GM19351 (cell line): ENCODE measurements at regions not wholly inside any gene's neighbourhood (a gene's known extent, or its start where the extent isn't known, plus 50 kb on each side); places are given as distances from the start of the nearest gene placed in this dataset.

Source experiments
- ATAC-seq: cut with Tn5 transposase; IDR thresholded peaks from one replicate; pipeline ENCODE4 v1.9.1; 2021; ENCODE audit warnings: mild to moderate bottlenecking, moderate library complexity; ENCODE audit not compliant: unreplicated experiment

DNA sequence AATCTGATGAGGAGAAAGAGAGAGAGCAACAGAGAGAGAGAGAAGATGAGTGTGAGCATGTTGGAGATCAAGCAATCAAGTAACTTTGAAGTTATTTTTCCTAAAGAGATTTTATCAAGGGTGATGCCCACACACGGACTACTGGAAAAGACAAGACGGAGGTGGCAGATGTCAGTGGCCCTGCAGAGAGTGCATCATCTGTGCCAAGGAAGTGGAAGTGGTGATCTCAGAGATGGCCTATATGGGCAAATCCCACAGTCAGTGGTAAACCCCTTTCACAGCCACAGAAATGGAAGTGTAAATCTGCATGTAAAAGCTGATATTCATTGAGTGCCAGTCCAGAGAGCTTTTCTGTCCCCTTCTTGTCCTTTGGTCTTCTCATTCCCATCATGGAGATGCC is 577.2 kb upstream of the AADAT start:
- ATAC-seq: no peak

DNA sequence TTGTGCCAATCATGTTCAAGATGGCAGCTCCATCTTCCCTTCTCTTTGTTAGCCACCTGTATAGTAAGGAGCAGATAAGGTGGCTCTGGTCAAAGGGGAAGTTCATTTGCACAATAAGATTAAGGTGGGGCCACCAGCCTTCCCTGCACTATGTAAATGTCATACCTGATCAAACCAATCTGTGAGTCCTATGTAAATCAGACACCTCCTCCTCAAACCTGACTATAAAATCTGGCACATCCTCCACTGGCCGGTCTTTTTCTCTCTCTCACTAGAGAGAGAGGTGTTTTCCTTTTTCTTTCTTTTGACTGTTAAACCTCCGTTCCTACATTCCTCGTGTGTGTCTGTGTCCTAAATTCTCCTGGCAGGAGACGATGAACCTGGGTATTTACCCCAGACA is 572.5 kb upstream of the AADAT start:
- ATAC-seq: no peak

DNA sequence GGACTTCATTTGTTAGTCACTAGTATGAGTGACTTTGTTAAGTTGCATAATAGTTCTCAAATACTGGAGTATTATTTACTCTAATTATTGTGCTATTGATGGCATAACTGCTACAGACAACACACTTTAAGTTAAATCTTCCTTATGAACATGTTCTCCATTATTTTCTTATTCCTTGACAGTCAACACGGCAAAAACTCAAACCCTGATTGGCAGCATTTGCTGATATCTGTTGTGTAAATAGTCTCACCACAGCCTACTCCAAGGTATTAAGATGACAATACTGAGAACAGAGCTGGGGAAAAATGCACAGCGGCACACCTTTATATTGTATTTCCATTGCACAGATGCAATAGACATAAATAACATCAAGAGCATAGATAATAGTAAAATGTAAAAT is 568.0 kb upstream of the AADAT start:
- no peak for ATAC-seq

DNA sequence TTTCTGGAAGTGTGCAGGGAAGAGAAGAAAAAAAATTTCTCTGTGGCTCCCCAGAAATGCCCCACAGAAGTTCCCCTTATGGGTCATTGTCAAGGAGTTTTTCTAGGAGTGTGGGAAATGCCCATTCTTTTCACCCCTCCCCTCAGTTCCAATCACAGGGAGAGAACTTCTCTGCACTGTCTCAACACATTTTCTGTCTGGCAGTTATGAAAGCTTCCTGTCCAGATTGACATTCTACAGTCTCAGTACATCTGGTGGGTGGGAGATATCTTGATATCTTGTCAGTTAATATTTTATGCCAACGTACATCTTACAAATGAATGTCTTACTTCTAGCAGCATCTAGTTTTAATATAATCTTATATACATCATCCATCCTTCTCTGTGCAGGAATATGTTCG is 566.8 kb upstream of the AADAT start:
- no peak for ATAC-seq

DNA sequence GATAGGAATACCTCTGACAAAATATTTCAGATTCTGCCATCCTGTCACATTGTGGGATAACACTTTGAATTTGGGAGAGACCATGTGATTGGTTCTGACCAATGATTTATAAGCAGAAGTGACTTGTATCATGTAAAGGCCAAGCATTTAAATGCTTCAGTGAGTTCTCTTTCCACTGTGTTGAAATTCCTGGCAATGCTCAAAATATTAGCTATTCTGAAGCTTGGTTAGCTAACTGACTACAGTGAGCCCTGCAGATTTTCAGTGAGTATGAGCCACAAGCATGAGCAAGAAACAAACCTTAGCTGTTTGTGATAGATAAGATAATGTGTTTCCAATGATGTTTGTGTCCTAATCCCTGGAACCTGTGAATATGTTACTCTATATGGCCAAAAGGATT is 562.8 kb upstream of the AADAT start:
- no peak for ATAC-seq

DNA sequence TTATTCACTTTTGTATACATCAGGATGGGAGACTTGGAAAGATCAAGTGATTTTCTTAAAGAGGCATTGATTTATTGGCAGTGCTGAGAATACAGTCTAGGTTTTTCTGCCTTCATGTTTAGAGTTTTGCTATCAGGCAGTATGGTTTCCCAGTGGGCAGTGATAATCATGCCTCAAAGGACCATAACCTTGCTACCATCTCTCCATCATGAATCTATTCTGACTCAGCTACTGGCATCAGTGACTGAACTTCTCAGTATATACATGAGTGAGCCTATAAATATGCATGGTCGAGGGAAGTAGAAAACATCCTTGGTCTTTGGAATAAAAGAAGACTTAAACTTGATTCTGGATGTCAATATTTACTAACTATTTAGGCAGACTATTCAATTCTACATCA is 562.0 kb upstream of the AADAT start:
- ATAC-seq: no peak

DNA sequence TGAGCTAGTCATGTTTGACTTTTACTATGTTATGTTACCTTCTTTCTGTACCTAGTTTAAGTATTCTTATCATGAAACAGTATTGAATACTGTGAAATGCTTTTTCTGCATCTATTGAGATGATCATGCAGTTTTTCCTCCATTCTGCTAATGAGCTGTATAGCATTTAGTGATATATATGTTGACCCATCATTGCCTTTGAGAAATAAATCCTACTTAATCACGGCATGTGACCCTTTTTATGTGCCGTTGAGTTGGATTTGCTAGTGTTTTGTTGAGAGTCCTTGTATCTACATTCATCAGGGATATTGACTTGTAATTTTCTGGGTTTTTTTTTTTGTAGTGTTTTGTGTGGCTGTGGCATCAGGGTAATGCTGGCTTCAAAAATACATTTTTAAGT is 537.7 kb upstream of the AADAT start:
- ATAC-seq: no peak

DNA sequence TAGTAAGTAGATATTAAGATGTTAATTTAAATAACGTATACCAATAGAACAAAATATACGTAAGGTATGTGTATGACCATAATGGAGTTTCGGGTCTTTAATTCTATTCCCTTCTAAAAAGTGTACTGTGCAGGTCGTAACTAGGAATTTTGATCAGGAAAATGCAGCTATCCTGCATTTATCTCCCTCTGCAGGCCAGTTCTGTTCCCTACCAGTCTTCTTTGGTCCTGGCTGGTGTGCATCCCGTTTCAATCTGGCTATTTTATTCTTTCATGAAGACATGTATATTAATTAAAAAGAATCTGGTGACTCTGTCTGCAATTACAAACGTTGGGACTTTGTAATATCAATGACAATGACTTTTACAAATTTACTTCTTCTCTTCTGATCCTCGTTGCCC is 534.1 kb upstream of the AADAT start:
- ATAC-seq: no peak

DNA sequence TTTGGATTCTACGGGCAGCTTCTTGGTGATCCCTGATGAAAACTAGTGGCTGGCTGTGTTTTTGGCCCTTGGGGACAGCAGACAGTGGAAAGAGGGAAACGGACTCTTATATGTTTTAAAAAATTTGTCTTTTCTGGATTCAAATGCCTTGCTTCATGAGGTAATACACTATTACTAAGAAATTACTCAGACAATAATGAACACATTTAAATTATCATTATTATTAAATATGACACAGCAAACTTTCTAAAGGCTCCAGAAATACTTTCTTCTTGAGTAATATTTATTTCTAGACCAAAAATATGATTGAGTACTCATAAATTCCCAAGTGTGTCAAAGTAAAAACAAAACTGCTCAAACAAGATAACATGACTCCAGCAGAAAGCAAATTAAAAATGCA is 520.7 kb upstream of the AADAT start:
- no peak for ATAC-seq

DNA sequence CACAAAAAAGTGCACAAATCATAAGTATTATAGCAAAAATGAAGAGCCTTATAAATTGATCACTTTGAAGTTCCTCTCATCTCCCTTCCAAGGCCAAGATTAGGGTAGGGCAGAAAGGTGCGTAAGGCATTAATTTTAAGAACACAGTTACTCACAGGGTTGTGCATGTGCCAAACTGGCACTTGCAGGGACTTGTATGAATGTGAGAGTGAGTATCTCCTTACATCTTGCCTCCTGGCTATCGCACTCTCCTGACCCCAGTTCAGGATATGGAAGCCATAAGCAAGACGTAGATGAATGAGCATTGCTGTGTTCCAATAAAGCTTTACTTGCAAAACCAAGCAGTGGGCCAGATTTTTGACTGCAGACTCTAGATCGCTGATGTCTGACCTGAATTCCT is 510.1 kb upstream of the AADAT start:
- ATAC-seq: no peak

DNA sequence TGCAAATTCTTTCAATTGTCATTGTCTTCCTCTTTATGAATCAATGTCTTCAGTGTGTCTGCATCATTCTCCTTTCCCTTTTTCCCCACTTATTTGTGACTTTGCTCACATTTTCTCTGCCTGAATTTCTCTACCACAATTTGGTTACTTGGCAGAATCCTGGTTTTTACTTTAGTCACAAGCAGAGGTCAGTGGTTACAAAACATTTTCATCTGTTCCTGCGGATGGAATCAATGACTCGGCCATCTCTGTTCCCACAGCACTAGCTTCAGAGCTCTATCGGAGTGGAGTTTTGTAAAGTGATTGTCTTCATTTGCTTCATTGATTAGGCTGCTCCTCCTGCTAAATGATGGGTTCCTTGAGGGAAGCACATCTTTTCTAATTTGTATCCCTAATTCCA is 501.3 kb upstream of the AADAT start:
- ATAC-seq: no peak

DNA sequence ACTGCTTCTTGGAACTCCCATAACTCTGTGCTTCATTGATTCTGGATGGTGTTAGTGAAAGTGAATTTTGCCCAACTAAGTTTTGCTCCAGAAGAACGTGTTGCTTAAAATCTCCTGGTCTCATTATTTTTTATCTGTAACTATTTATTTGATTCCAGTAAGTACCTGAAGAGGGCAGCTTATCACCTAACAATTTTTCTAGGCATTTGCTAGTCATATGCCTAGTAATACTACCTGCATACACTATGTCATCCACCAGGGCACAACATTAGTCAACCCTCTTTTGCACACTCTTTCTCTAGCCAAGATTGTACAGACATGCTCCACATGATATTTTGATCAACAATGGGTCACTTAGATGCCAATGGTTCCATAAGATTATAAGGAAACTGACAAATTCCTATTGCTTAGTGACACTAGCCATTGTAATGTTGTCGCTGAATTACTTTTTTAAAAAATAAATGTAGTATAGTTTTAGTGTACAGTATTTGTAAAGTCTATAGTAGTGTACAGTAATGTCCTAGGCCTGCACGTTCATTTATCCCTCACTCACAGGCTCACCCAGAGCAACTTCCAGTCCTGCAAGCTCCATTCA is 499.9 kb upstream of the AADAT start:
- ATAC-seq: peak; percentile 97

DNA sequence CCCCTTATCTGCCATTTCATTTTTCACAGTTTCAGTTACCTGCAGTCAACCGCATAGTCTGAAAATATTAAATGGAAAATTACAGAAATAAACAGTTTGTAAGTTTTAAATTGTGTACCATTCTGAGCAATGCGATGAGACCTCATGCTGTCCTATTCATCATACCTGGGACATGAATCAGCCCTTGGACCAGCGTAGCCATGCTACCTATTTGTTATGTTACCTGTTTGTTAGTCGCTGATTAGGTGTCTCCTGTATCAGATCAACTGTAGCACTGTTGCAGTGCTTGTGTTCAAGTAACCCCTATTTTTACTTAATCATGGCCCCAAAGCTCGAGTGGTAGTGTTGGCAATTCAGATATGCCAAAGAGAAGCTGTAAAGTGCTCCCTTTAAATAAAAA is 492.2 kb upstream of the AADAT start:
- ATAC-seq: no peak

DNA sequence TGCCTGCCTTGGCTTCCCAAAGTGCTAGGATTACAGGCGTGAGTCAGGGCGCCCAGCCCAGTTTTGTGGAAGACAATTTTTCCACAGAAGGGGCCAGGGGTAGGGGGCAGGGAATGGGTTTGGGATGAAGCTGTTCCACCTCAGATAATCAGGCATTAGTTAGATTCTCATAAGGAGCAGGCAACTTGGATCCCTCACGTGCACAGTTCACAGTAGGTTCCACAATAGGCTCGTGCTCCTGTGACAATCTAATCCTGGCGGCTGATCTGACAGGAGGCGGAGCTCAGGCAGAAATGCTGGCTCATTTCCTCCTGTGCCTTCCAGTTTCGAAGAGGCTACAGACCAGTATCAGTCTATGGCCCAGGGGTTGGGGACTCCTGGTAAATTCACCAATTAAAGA is 491.6 kb upstream of the AADAT start:
- ATAC-seq: no peak

DNA sequence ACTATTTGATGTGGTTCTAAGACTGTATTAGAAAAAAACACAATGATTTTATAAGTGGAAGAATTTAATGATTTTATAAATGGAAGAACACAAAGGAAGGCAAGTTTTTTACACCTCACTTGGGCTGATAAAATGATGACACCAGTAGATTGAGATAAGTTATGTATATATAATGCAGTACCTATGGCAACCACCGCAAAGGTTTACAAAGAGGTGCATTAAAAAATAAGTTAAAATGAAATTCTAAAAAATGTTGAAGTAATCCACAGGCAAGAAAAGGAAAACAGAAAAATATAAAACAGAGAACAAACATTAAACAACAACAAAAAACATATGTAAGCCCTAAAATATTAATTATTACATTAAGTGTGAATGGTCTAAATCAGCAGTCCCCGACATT is 490.9 kb upstream of the AADAT start:
- ATAC-seq: no peak

DNA sequence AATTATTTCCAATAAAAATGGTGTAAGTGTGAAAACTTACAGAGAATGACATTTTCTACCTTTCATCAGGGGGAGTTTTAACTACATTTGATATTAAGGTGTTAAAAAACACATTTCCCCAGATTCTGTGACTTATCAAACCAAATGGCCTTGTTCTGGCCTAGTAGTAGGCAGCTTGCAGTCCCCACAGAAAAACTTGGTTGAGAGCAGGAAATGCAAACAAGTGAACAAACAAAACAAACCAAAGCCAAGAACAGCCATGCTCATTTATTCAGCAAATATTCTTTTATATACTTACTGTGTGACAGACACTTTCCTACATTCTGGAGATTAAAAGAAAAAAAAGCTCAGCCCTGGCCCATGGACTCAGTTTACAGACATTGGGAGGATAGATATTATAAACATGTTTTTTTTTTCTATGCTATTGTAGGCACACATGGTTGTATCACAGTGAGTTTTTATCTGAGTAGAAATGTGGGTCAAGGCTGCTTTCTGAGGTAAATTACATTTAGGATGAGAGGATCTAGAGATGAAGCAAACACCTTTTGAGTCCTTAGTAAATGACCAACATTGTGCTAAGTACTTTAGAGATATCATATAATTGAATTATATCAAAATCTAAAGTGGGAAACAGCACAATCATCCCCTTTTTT is 449.2 kb upstream of the AADAT start:
- no peak for ATAC-seq

DNA sequence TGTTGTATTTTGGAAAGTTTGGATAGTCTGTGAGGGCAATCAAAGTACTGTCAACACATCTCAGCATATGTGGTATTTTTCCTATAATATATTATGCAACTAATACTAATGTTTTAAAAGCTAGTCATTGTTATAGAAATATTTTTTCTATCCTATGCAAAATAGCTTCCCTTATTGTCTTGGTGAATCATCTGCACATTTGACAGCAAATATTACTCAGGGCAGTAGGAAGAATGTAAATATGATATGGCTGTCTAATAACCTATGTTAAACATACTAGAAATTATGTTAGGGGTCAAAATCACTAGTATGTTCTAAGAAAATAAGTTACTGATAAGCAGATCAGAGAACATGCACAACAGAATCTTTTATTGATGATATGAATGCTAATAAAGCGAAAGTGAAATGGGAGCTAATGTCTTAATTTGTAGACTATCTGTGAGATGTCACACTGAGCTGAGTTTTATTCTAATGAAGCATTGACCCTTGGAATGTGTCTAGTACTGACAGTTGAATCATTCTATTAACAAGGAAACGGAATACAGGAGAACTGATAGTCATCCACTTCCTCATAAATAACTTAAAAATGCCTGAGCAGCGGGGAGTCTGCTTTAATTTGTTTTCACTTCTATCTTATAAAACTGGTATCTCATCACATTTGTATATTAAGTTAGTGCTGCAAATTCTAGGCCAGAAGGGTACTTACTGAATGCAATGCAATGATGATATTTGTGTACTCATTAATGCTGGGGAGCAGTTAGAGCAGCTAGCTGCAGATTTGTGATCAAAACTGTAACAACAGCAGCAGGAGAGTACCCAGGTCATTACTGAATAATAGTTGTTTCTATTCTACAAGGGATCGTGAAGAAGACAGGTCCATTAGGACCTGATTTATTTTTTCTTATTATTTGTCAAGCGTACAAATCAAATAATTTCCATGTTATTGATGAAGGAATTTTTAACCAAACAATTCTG is 440.3 kb upstream of the AADAT start:
- no peak for ATAC-seq

DNA sequence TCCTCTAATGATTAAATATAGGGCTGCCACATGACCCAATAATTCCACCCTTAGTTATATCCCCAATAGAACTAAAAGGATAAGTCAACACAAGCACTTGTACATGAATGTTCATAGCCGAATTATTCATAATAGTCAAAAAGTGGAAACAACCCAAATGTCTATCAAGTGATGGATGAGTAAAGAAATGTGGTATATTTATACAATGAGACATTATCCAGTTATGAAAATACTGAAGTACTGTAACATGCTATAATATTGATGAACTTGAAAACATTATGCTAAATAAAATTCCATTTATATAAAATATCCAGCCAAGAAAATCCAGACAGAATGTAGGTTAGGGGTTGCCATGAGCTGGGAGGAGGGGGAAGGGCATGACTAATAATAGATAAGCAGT is 436.7 kb upstream of the AADAT start:
- no peak for ATAC-seq

DNA sequence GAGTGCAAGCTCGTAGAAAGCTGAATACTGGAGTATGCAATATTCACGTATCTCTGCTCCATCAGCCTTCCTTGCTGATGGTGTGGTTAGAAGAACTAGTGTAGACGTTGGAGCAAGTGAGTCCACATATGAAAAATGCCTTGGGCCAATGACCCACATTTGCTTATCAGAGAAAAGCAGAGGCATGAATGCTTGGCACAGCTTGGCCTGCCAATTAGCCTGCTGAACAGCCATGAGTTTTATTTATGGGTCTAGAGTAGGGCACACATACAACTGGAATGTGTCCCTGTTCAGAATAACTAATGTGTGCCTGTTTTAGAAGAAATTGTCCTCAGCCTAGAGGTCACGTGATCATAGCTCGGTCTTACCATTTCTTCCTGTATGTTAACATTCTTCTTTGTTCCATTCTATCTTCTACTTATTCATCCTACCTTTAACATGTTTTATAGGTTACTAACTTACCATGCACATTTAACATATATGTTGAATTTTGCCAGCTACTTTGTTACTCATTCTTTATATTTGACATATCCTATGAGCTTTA is 432.7 kb upstream of the AADAT start:
- no peak for ATAC-seq

DNA sequence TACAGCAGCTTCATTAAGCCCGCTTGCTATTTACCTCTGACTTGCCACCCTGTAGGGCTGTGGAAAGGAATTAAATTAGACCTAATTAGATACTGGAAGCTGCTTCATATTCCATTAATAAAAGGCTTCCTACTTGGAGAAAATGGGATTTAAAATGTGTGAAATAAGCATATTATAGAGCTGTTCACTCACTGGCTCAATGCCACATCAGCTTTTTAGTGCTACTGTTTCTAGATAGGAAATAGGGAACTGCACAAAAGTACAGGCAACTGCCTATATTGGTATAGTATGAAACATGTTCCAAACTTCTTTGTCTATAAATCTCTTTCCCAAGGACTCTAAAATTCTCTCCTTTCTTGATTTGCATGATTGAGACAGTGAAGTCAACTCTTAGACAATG is 407.9 kb upstream of the AADAT start:
- peak; percentile 23 for ATAC-seq

DNA sequence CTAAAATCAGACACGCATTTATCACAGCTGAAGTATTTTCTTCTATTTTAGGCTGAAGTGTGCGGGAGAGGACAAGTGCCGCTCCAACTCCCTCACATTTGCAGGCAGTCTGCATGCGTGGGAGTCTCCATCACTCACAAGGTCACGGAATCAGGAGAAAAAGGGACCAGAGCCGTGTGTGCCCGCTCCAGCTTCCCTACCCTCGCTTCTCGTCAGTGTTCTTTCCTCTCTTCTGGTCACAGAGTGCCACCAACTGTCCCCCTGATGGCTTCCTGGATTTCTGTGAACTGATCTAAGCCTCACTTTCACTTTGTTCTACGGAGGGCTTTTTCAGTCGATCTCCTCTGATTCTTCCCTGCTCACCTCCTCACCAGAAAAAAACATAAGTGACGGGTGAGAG is 407.4 kb upstream of the AADAT start:
- peak; percentile 78 for ATAC-seq

DNA sequence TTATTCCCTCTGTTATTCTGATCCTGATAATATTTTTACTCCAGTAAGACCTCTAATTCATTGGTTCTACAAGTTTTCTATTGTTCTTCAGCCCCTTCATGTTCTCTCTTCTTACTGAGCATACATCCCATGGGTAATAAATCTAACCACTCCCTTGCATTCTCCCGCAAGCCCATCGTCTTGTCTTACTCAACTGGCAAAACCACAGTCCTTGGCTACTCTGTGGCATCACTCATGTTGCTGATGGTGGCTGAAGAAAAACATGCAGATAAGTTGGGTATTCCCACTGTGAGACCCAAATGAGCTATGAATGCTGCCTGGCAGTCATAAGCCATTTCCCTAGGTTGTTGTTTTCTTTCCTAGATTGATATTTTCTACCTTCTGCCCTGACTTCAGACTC is 402.2 kb upstream of the AADAT start:
- ATAC-seq: no peak
